HUES48 (cell line): ENCODE measurements at regions not wholly inside any gene's neighbourhood (a gene's known extent, or its start where the extent isn't known, plus 50 kb on each side); places are given as distances from the start of the nearest gene placed in this dataset.
A peak's percentile ranks its signal among the peaks of the same experiment; 100 is the strongest.
"Not testable (repeated sequence)": the region's sequence is repeated elsewhere in the genome, so short reads cannot be mapped to it uniquely, and the experiment has no call there.

Experiments used
- H3K27ac ChIP-seq: one replicate; pipeline ENCODE4 v1.7.0; 2013; ENCODE audit warnings: low read depth, low read length, inconsistent platforms
- H3K27me3 ChIP-seq: 2 replicates; pipeline ENCODE4 v1.6.1; 2013; ENCODE audit warnings: mild to moderate bottlenecking, low read length; ENCODE audit not compliant: control insufficient read depth, insufficient read depth
- H3K36me3 ChIP-seq: 2 replicates; pipeline ENCODE4 v1.6.1; 2013; ENCODE audit warnings: low read length; ENCODE audit not compliant: control insufficient read depth, insufficient read depth
- H3K4me1 ChIP-seq: 2 replicates; pipeline ENCODE4 v1.6.1; 2013; ENCODE audit warnings: mild to moderate bottlenecking, low read length; ENCODE audit not compliant: control insufficient read depth, insufficient read depth
- H3K4me3 ChIP-seq: 2 replicates; pipeline ENCODE4 v1.5.1; 2013; ENCODE audit warnings: mild to moderate bottlenecking, low read depth, low read length
- H3K9ac ChIP-seq: 2 replicates; pipeline ENCODE4 v1.6.1; 2013; ENCODE audit warnings: mild to moderate bottlenecking, low read depth, low read length, moderate library complexity
- H3K9me3 ChIP-seq: 2 replicates; pipeline ENCODE4 v1.6.1; 2013; ENCODE audit warnings: low read length; ENCODE audit not compliant: control insufficient read depth, insufficient read depth

- not testable (repeated sequence) for H3K36me3 ChIP-seq, H3K4me1 ChIP-seq, H3K27me3 ChIP-seq, H3K27ac ChIP-seq, H3K9ac ChIP-seq, H3K9me3 ChIP-seq, H3K4me3 ChIP-seq
Measured at GRCh38 chr1:146487155-146487554, 258.3 kb upstream of the NOTCH2NLA start.

GRCh38 chr1:146486300-146487014 is 257.6 kb upstream of the NOTCH2NLA start:
- H3K9ac ChIP-seq, H3K27me3 ChIP-seq, H3K27ac ChIP-seq, H3K9me3 ChIP-seq, H3K36me3 ChIP-seq, H3K4me1 ChIP-seq: not testable (repeated sequence)
- peak overlapping the region; percentile 43; the same call in 1 of the 2 replicates for H3K4me3 ChIP-seq

- not testable (repeated sequence) for H3K4me1 ChIP-seq, H3K9ac ChIP-seq
Measured at GRCh38 chr1:146484195-146484594, 255.4 kb upstream of the NOTCH2NLA start.

GRCh38 chr1:146479188-146479587 is 250.4 kb upstream of the NOTCH2NLA start:
- H3K9ac ChIP-seq, H3K27ac ChIP-seq, H3K4me3 ChIP-seq, H3K4me1 ChIP-seq, H3K36me3 ChIP-seq, H3K9me3 ChIP-seq, H3K27me3 ChIP-seq: not testable (repeated sequence)

More at GRCh38 chr1:146484195-146484594, 255.4 kb upstream of the NOTCH2NLA start:
- not testable (repeated sequence) for H3K27ac ChIP-seq, H3K36me3 ChIP-seq, H3K27me3 ChIP-seq, H3K4me3 ChIP-seq, H3K9me3 ChIP-seq

- H3K36me3 ChIP-seq, H3K4me1 ChIP-seq, H3K27me3 ChIP-seq, H3K27ac ChIP-seq, H3K9me3 ChIP-seq, H3K4me3 ChIP-seq, H3K9ac ChIP-seq: not testable (repeated sequence)
Measured at GRCh38 chr1:146478125-146478720, 249.4 kb upstream of the NOTCH2NLA start.

- H3K27ac ChIP-seq, result not testable (repeated sequence)
Measured at GRCh38 chr1:146475086-146475485, 246.3 kb upstream of the NOTCH2NLA start.

GRCh38 chr1:146474216-146474615 is 245.4 kb upstream of the NOTCH2NLA start:
- H3K36me3 ChIP-seq, H3K9me3 ChIP-seq, H3K27ac ChIP-seq, H3K9ac ChIP-seq, H3K4me1 ChIP-seq, H3K27me3 ChIP-seq, H3K4me3 ChIP-seq: not testable (repeated sequence)

More at GRCh38 chr1:146475086-146475485, 246.3 kb upstream of the NOTCH2NLA start:
- not testable (repeated sequence) for H3K27me3 ChIP-seq, H3K4me3 ChIP-seq, H3K9me3 ChIP-seq, H3K9ac ChIP-seq, H3K4me1 ChIP-seq, H3K36me3 ChIP-seq

- H3K9ac ChIP-seq, H3K9me3 ChIP-seq, H3K4me1 ChIP-seq, H3K36me3 ChIP-seq, H3K27ac ChIP-seq, H3K27me3 ChIP-seq: not testable (repeated sequence)
- peak overlapping the region; percentile 57 for H3K4me3 ChIP-seq
Measured at GRCh38 chr1:146472192-146472861, 243.5 kb upstream of the NOTCH2NLA start.

- not testable (repeated sequence) for H3K27me3 ChIP-seq, H3K27ac ChIP-seq, H3K4me1 ChIP-seq, H3K9me3 ChIP-seq, H3K4me3 ChIP-seq, H3K9ac ChIP-seq, H3K36me3 ChIP-seq
Measured at GRCh38 chr1:146459939-146460338, 231.1 kb upstream of the NOTCH2NLA start.

- H3K4me1 ChIP-seq, H3K36me3 ChIP-seq, H3K27me3 ChIP-seq, H3K9ac ChIP-seq, H3K27ac ChIP-seq, H3K4me3 ChIP-seq, H3K9me3 ChIP-seq: not testable (repeated sequence)
Measured at GRCh38 chr1:146459308-146459707, 230.5 kb upstream of the NOTCH2NLA start.

- H3K27me3 ChIP-seq, H3K27ac ChIP-seq, H3K9me3 ChIP-seq, H3K4me1 ChIP-seq, H3K4me3 ChIP-seq, H3K36me3 ChIP-seq, H3K9ac ChIP-seq: not testable (repeated sequence)
Measured at GRCh38 chr1:146448877-146449246, 220.0 kb upstream of the NOTCH2NLA start.
